NCI-H1105 (cell line): ENCODE measurements at regions not wholly inside any gene's neighbourhood (a gene's known extent, or its start where the extent isn't known, plus 50 kb on each side); places are given as distances from the start of the nearest gene placed in this dataset.
"Not testable (repeated sequence)": the region's sequence is repeated elsewhere in the genome, so short reads cannot be mapped to it uniquely, and the experiment has no call there.

Source experiments
- DNase-seq: peaks from one replicate; lab custom pipeline; 2025; lab: John Stamatoyannopoulos, UW

DNA sequence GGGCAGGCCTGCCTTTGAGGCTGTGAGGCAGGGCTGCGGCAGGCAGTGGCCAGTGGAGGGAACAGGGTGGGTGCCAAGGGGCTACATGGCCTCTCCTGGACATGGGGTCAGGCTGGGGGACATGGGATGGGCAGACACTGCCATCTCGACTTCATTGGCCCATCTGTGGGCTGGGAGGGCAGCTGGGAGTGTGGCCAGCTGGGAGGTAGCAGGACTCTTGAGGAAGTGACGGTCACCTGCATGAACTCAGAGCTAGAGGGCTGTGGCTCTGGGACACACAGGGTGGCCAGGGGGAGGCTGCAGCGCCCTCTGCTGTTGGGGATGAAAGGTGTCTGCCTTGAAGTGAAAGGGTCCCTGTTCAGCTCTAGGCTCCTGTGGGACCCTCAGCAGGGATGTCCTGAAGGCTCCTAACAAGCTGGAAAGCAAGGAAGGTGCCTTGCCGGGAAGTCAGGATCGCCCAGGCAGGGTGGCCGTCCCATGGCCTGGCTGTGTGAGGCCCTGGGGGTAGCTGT lies 244.0 kb downstream of the ANKRD30B start:
- not testable (repeated sequence) for DNase-seq

DNA sequence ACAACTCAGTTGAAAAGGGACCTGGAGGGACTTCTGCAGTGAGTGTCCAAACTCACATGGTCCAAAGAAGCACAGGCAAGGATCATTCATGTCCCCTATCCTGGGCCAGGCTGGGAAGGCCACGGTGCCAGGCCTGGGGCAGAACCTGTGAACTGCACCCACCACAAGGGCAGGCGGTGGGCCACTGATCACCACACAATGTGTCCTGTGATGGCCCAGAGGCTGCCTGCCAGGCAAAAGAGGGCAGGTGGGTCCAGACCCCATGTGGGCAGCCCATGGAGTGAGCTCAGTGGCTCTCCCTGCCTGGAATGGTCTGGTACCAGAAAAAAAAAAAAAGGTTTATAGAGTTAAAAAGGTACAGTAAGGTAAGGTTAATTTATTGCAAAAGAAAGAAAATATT lies 244.8 kb downstream of the ANKRD30B start:
- DNase-seq, result not testable (repeated sequence)

DNA sequence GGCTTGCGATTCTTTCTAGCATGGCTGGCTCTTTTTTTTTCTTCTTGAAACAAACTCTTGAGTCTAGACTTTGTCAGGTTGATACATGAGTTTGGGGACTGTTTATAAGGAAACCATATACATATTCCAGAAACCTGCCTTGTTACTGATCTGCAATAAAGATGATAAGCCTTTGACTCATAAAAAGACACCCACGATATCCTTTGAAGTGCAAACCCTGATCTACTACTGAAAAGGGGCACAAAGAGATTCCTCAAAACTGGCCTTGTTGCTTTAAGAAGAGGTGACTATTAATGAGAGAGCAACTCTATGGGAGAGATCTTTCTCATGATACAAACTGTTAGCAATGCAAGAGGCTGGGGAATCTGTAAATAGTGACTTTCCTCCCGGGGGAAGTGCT lies 247.1 kb downstream of the ANKRD30B start:
- DNase-seq, result not testable (repeated sequence)

DNA sequence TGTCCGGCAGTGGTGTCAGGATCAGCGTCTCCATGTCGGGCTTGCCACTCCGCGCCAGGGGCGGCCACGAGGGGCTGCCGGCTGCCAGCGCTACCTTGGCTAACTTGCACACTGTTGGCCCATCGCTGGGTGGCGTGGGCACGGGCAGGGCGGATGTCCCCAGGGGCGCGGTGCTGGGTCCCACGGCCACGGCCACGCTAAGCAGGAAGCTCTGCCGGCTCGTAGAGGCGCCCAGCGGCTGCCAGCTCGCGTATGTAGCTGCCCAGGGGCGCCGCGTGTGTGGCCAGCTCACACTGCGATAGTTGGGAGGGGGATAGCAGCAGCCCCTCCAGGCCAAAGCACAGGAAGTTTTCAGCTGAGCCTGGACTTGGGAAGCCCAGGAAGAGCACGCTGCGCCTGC lies 249.4 kb downstream of the ANKRD30B start:
- no peak for DNase-seq

DNA sequence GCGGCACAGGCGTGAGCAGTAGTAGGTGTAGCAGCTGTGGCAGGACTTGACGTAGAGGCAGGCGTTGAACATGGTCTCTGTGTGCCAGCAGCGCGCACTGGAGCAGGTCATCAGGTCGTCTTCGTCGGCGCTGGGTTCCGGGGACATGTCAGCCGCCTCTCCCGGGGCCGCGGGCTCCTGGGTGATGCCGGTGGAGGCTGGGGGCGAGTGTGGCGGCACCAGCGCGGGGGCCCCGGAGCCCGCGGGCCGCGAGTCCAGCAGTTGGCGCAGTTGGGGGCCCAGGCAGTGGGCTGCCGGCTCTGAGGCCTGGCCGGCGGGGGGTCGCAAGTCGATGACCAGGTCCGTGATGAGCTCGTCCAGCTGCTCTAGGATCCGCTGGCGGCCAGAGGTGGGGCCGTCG lies 249.9 kb downstream of the ANKRD30B start:
- DNase-seq, result not testable (repeated sequence)

DNA sequence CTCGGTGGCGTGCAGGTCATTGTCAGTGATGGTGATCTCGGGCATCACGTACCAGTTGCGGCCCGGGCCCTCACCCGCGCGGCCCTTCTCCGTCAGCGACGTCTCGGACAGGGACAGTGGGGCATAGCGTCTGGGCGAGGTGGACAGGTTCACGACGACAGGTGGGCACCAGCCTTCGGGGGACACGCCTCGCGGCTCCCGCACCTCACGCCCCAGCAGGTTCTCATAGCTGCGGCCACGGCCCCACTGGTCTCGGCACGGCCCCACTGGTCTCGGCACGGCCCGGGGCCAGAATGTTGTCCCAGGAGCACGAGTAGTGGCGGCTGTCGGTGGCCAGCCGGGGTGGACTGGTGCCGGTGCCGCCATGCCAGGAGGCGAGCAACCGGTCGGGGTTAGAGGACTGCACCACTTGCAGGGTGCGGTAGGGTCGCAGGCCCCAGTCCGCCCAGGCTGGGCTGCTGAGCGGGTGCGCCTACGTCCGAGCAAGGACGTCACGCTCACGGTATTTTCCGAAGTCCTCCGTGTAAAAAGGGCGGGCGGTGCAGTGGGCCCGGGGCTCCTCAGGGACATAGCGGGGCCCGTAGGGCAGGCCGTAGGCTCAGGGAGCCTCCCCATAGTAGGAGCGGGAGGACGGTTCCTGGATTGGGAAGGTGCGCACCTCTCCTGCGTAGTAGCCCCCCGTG lies 250.5 kb downstream of the ANKRD30B start:
- not testable (repeated sequence) for DNase-seq

DNA sequence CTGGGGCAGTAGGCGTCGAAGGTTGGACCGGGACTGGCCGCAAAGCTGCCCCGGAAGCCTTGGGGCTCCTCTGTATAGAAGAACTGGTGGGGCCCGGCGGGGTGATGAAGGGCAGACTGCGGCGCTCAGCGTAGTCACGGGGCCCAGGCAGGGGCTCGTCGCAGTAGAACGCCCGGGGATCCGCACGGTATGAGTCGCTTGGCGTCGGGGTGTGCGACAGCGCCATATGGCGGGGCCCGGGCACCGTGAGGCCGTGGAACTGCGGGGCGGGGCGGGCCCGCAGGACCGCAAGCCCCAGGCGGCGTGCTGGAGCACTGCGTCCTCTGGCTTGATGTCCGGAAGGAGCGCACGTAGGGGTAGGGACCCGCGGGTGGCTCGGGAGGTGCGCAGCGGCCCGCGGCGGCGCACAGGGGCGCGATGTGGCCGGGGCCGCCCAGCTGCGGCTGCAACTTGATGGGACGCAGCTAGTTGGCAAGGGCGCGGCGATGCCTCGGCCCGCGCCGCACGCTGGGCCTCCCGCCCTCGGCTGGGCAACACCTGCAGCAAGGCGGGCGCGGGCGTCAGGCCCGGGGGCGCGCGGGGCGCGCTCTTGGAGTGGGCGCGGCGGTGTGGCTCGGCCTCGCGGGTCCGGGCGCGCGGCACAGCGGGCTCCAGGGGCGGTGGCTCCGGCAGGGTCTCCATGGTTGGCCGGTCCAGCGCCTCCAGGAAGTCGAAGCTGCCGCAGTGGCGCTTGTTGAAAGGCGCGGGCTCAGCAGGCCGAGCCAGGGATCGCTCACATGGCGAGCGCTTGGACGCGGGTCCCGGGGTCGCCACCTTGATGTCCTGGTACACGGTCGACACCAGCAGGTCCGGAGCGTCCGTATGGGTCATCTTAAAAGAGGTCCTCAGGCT lies 251.4 kb downstream of the ANKRD30B start:
- no peak for DNase-seq

DNA sequence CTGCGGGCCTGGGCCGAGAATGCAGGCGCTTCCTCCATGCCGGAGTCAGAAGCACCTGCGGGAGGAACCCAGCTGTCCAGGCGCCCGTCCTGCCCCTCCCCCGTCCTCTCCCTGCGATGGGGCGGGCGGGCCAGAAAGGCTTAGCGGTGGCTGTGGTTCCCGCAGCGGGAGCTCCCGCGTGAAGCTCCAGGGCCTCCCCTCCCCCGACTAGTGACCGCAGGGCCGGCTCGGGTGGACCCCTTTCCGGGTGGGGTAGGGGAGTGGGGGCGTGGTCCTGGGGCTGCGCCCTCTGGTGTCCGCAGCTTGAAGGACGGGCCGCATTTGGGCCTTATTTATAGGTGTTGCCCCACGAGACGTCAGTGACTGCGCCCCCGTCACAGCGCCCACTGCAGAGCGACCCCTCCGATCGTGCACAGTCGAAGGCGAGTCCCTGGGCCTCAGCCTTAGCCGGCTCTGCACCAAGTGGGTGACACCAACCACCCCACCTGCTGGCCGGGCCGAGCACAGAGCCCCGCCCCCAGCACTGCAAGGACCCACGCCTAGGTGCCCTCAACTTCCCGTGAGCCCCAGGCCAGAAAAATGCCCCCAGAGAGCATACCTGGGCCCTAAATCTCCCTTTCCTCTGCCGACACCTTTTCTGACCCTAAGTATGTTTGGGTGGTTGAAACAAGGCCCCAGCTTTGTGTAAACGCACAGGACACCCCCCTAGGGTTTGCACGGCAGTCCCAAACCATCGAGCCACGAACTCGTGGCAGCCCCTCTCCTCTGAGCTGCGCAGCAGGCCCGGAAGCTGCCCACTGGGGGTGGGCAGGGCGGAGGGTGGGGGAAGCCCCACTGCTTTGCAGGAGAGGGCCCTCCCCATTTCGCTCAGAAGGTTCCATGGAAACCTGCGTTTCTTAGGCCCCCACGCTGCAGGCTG lies 252.4 kb downstream of the ANKRD30B start:
- DNase-seq, result not testable (repeated sequence)

DNA sequence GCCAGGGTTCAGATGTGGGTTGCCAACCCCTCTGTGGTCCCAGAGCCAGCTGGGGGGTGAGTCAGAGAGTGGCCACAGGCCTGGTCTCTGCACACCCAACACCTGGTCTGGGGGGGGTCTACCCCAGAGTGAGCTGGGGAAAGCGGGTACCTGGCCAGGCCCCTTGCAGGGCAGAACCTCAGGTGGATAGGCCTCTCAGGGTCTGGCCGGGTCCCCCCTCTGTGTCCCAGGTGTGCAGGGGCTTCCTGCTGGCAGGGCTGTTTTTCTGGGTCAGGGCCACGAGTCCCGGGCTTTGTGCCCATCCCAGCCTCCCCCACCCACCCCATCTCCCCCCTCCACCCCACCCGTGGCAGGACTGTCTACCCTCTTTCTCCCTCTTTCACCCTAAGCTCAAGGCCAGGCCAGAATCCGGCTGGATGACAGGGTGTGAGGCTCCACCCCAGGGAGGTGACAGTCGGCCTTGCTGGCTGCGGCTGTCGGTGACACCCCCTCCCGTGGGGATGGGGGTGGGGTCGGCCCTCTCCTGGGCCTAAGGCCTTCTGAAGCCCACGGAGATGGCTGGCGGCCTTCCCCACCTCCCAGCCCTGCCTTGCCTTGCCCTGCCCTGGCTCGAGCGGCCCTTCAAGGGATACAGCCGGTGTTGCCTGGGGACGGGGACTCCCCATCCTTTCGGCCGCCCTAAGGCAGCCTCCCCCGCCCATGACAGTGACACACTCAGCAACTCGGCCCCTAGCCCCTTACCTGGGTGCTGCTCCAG lies 253.2 kb downstream of the ANKRD30B start:
- not testable (repeated sequence) for DNase-seq

DNA sequence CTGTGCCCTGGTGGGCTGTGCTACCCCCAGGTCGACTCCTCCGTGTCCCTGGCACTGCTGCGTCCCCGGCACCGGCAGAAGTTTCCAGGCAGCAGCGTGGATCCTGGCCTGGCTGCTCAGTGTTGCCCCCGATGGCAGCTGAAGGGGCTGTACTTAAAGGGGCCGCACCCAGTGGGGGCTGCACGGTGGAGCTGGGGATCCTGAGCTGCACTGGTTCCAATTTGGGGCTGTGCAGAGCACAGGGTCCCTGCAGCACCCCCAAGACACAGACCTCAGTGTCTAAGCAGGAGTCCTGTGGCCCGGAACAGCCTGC lies 253.8 kb downstream of the ANKRD30B start:
- not testable (repeated sequence) for DNase-seq

DNA sequence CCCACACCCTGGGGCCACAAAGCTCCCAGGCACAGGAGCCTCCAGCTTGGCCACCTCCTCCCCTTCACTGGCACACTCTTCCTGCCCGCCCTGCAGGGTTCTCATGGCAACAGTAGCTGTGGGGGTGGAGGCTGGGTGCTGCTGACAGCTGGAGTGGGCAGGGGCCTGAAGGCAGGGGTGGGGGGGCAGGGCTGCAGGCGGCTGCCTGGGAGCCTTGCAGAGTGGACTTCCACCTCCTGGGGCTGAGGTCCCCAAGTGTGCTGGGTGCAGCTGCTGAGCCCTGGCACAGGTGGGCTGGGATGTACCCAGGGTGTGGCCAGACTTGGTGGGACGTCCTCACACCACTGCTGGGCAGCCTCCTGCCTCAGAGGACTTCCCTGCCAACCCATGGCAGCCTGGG lies 254.8 kb downstream of the ANKRD30B start:
- not testable (repeated sequence) for DNase-seq

DNA sequence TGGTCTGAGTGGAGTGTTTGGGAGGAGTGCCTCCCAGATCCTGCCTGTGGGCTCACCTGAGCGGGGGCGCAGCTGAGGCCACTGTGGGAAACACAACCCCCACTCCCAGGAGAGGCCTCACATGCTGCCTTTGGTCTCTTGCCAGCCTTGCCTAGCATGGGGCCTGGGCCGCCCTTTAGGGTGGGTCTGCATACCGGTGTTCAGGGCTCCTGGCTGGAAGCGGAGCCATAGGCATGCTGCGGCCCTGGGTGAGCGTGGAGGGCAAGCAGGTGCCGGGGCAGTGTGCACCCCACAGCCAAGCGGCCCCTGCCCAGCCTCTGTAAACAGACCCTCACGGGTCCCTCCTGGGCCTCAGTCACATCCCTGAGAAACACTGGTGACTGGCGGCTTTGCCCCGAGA lies 255.3 kb downstream of the ANKRD30B start:
- not testable (repeated sequence) for DNase-seq

DNA sequence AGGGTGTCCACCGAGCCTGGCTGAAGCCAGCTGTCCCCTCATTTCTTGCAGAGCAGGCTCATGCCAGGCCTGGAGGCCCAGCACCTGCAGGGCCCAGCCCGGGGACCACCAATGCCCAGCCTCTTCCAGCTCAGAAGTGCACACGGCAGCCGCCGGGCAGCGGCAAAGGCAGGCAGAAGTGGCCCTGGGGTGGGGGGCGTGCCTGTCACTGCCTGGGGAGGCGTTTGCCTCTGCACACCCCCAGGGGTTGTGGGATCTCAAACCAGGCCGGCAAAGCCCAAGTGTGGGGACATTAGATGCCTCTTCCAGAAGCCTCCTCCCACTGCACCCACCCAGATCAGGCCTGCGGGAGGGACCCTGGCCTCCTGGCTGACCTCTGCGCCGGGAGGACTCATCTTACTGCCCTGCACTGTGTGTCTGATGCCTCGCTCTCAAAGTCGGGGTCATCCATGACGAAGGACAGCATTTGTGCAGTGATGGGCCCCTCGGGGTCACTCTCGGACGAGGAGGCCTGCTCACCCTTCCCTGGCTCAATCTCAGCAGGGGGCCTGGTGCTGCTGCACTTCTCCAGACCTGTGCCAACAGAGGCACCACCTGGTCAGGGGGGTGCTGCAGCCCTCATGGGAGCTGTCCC lies 255.8 kb downstream of the ANKRD30B start:
- DNase-seq, result not testable (repeated sequence)

DNA sequence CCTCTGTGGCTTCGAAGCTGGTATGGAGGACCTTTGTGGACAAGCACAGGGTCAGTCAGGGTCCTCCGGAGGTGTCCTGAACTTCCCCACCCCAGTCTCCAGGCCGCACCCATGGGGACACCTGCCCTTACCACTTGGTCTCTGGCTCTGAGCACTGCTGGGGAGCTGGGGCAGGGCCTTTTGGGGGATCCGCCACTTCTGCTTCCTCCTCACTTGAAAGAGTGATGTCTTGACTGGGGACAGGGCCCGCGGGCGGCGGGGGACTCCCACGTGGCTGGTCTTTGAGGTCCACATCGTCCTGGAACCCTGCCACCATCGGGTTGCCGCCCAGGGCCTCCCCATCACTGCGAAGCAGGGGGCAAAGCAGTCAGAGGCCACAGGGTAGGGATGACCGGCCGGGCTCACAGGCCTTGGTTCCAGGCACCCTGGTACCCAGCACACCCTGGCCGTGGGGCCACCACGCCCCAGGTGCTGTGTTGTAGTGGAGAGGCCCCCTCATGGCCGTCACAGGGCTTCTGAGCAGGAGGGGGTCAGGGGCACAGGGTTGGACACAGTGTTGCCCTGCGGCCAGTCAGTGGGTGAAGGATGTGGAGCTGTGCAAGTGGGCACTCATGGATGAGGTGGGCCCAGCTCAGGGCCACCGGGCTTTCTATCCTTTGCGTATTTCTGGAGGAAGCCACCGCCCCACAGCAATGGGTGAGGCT lies 256.4 kb downstream of the ANKRD30B start:
- not testable (repeated sequence) for DNase-seq

DNA sequence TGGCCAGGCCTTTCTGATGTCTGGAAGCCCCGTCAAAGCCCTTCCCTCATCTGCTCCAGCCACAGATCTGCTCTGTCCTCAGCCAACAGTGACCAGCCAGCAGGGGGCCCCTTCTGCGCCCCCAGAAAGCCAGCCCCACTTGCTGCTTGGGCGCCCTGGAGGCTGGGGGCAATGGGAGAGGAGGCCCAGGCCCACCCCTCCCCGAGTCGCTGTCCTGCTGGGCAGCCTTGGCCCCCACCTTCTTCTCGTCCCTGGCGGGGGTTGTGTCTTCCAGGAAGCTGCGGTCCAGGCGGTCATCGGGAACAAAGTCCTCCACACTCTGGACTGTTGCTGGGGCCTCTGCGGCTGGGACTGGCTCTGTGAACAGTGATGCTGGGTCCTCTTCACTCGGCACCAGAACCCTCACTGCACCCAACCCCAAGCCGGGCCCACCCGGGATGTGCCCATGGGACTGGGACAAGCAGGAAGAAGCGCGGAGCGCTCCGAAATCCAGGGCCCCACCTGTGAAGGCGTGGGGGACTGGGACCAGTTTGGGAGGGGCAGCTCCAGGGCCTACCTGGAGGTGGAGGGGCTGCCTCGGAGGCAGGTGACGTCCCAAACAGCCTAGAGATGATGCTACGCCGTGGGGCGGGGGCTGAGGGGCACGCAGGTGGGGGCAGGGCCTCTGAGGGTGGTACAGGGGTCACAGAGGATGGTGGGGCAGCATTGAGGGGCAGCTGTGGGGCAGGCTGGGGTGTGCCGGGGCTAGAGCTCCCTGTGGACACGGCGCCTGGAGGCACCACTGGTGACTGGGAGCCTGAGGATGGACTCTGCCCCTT lies 257.6 kb downstream of the ANKRD30B start:
- DNase-seq, result no peak

DNA sequence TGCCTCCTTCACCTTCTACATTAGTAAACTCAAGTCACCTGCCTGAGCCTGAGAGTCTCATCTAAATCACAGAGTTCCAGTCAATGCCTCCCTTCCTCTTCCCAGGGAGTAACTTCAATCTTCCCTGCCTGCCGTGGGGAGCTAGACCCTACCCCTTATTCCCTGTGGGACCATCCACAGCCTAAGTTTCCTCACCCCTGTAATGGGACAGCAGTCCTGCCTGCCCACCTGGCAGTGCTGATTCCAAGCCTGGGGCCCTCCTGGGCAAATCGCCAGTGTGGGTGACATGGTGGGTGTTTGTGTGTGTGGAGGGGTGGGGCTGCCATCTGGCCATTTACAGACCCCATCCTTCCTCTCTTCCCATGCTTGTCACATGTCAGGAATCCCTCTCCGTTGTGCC lies 258.6 kb downstream of the ANKRD30B start:
- not testable (repeated sequence) for DNase-seq

DNA sequence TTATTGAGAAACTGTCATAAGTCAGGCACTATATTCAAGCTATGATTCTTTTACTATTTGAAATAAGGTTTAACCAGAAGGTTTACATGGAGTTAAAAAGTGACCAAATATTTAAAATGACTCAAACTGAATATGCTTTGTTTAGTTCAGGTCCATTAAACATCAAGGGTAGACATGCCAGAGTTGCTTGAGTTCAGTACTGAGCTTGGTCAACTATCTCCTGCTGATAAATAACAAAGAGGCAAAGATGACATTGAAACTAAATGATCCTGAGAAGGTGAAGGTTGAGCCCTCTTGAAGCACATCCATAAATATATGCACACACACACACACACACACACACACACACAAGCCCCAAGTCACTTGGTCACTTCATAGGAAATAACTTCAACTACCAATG lies 278.1 kb downstream of the ANKRD30B start:
- not testable (repeated sequence) for DNase-seq

DNA sequence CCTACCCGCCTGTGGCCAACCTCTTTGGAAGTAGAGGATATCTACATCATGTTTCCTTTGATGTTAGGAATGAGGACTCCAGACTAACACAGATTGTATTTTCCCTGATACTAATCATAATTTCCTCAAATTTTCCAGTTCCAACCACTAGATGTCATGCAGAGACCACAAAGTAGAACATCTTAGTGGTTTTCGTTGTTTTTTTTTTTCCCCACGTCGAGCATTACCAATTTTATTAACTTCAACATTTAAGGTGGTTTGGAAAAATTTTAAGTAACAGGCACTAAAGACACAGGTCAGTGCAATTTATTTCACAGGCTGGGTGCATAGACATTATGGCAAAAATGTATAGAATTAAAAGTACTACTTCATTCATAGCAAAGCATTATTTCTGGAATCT lies 280.1 kb downstream of the ANKRD30B start:
- DNase-seq, result not testable (repeated sequence)

DNA sequence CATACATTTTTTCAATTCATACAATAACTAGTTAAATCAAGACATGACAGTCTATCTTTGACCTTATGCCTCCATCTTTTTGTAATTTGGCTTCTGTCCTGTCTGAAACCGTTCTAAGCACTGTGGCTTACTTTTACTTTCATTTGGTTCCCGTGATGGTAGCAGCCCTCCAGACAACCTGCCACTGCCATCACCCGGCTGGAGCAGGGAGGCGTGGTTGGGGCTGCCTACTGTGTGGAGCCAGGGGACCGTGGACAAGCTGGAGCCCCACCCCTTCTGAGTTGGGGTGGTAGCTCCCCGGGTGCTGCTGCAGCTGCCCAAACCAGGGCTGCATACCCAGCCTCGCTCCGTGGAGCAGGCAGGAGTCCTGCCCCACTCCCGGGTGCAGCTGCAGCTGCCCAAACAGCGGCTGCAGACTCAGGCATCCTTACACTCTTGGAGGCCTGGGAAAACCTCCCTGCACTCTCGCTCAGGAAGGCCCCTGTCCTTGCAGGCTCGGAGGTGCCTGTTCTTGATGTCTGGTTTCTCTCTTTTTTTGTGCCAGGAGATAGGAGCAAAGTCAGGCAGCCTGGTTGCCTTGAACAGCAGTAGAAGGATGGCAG lies 312.4 kb downstream of the ANKRD30B start:
- not testable (repeated sequence) for DNase-seq
